ENCODE measurements at regions not wholly inside any gene's neighbourhood (a gene's known extent, or its start where the extent isn't known, plus 50 kb on each side); places are given as distances from the start of the nearest gene placed in this dataset.

GRCh38 chr10:8992009-8992408, 937.5 kb downstream of the GATA3 start:
- no peak for TF ChIP-seq CTCF (IDR thresholded peaks at IDR 0.05)
- TF ChIP-seq POLR2A (IDR thresholded peaks at IDR 0.05): no peak

Data from esophagus squamous epithelium (tissue), 4 donors.